PC-9 (cell line): ENCODE measurements at regions not wholly inside any gene's neighbourhood (a gene's known extent, or its start where the extent isn't known, plus 50 kb on each side); places are given as distances from the start of the nearest gene placed in this dataset.

ENCODE experiments used
- CTCF ChIP-seq: fragments of 200-600 bp; sonication (generic); conservative IDR thresholded peaks from 2 replicates; pipeline ENCODE4 v1.6.1; 2017; ENCODE audit warnings: mixed run types, antibody characterized with exemption, mild to moderate bottlenecking, moderate library complexity
- EZH2 ChIP-seq: fragments of 200-600 bp; sonication (generic); IDR thresholded peaks from 2 replicates; pipeline ENCODE4 v1.8.0; 2017; ENCODE audit warnings: antibody characterized with exemption, low read depth

DNA sequence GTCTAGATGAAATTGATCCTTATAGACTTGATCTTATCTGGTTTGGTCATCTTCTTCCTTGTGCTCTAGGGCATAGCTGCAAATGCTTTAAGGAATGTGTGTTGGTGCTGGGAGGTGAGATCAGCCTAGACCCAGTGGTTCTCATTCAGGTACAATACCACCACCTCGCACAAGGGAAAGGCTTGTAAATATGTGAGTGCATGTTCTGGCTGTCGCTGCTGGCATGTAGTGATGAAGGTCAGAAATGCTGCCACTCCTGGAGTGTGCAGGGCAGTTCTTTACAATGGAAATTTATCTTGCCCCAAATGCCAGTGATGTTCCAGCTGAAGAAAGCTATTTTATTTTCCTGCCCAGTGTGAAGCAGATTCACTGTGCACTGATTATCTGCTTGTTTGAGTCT, 900.9 kb downstream of the QKI start:
- TF ChIP-seq CTCF, result no peak
- no peak for TF ChIP-seq EZH2
